Neuronal stem cell (in vitro differentiated cells): ENCODE measurements at regions not wholly inside any gene's neighbourhood (a gene's known extent, or its start where the extent isn't known, plus 50 kb on each side); places are given as distances from the start of the nearest gene placed in this dataset.

Source experiments
- DNase-seq: peaks from one replicate; pipeline ENCODE4 v3.0.0-alpha.2; 2013; ENCODE audit warnings: low spot score
- H2AFZ ChIP-seq: one replicate; pipeline ENCODE4 v1.6.1; 2013; ENCODE audit warnings: mild to moderate bottlenecking, low read length, inconsistent platforms
- H2AK5ac ChIP-seq: 2 replicates; pipeline ENCODE4 v1.6.1; 2013; ENCODE audit warnings: low read depth, mild to moderate bottlenecking, inconsistent platforms, low read length, moderate library complexity, mixed read lengths
- H2BK120ac ChIP-seq: 2 replicates; pipeline ENCODE4 v1.6.1; 2013; ENCODE audit warnings: low read depth, mild to moderate bottlenecking, inconsistent platforms, low read length, moderate library complexity, mixed read lengths
- H2BK12ac ChIP-seq: one replicate; pipeline ENCODE4 v1.6.1; 2013; ENCODE audit warnings: low read length, inconsistent platforms
- H2BK15ac ChIP-seq: 2 replicates; pipeline ENCODE4 v1.6.1; 2013; ENCODE audit warnings: mild to moderate bottlenecking, low read length, inconsistent platforms, mixed read lengths
- H2BK5ac ChIP-seq: one replicate; pipeline ENCODE4 v1.6.1; 2013; ENCODE audit warnings: inconsistent platforms, mild to moderate bottlenecking, low read length, moderate library complexity
- H3K14ac ChIP-seq: one replicate; pipeline ENCODE4 v1.6.1; 2013; ENCODE audit warnings: low read length, inconsistent platforms
- H3K18ac ChIP-seq: 2 replicates; pipeline ENCODE4 v1.6.1; 2013; ENCODE audit warnings: low read length, inconsistent platforms
- H3K23ac ChIP-seq: 2 replicates; pipeline ENCODE4 v1.6.1; 2013; ENCODE audit warnings: low read depth, mild to moderate bottlenecking, mixed read lengths, low read length, inconsistent platforms; ENCODE audit not compliant: poor library complexity
- H3K27ac ChIP-seq: replicated peaks from 3 replicates; pipeline ENCODE4 v1.5.1; 2013; ENCODE audit warnings: low read length, inconsistent platforms
- H3K27me3 ChIP-seq, 3 experiments: 2 replicates each; pipeline ENCODE4 v1.6.1; 2013; ENCODE audit warnings: low read length in 3 of 3, mild to moderate bottlenecking in 2 of 3, inconsistent platforms in 1 of 3, low read depth in 1 of 3, mixed read lengths in 1 of 3, moderate library complexity in 1 of 3; ENCODE audit not compliant: control insufficient read depth in 3 of 3, insufficient read depth in 3 of 3
- H3K36me3 ChIP-seq, 2 donors: replicated peaks in 1 of 2; 2 replicates each; pipeline ENCODE4 v1.6.1; 2013; ENCODE audit warnings: low read length in 2 of 2; ENCODE audit not compliant: control insufficient read depth in 2 of 2, insufficient read depth in 2 of 2
- H3K4ac ChIP-seq: 2 replicates; pipeline ENCODE4 v1.6.1; 2013; ENCODE audit warnings: inconsistent platforms, mild to moderate bottlenecking, low read length, moderate library complexity
- H3K4me1 ChIP-seq, 2 donors: 1 replicate in 1 of 2; 2 replicates in 1 of 2; pipeline ENCODE4 v1.6.1; 2013; ENCODE audit warnings: low read length in 2 of 2, low read depth in 1 of 2; ENCODE audit not compliant: control insufficient read depth in 2 of 2, insufficient read depth in 1 of 2
- H3K4me2 ChIP-seq: one replicate; pipeline ENCODE4 v1.6.1; 2013; ENCODE audit warnings: mild to moderate bottlenecking, low read length, inconsistent platforms; ENCODE audit not compliant: insufficient read depth, poor library complexity, severe bottlenecking
- H3K4me3 ChIP-seq, 2 donors: 2 replicates each; pipeline ENCODE4 v1.5.1; 2013; ENCODE audit warnings: low read length in 2 of 2, mild to moderate bottlenecking in 2 of 2, inconsistent platforms in 1 of 2, moderate library complexity in 1 of 2
- H3K79me1 ChIP-seq: one replicate; pipeline ENCODE4 v1.6.1; 2013; ENCODE audit warnings: low read depth, mild to moderate bottlenecking, inconsistent platforms, low read length, moderate library complexity
- H3K9ac ChIP-seq: one replicate; pipeline ENCODE4 v1.6.1; 2013; ENCODE audit warnings: mild to moderate bottlenecking, low read depth, low read length, inconsistent platforms; ENCODE audit not compliant: poor library complexity
- H3K9me3 ChIP-seq, 2 donors: replicated peaks in 1 of 2; 2 replicates each; pipeline versions ENCODE3 to v1.6.1; 2013; ENCODE audit warnings: low read length in 2 of 2, mild to moderate bottlenecking in 2 of 2, inconsistent platforms in 1 of 2, low read depth in 1 of 2, mixed read lengths in 1 of 2, moderate library complexity in 1 of 2; ENCODE audit not compliant: control insufficient read depth in 2 of 2, insufficient read depth in 1 of 2
- H4K8ac ChIP-seq: one replicate; pipeline ENCODE4 v1.6.1; 2013; ENCODE audit warnings: low read depth, mild to moderate bottlenecking, inconsistent platforms, low read length, moderate library complexity
- H4K91ac ChIP-seq: one replicate; pipeline ENCODE4 v1.6.1; 2013; ENCODE audit warnings: low read length, low read depth, mild to moderate bottlenecking, inconsistent platforms; ENCODE audit not compliant: poor library complexity
- WGBS, 2 donors: extraction: QIAGEN DNeasy Blood & Tissue Kit; methylation state at CpG; one replicate each; pipeline ENCODE4 v1.1.7; 2013; ENCODE audit warnings: missing lambda C conversion rate in 2 of 2, mixed read lengths in 1 of 2; ENCODE audit not compliant: insufficient read length in 2 of 2, insufficient replicate concordance in 1 of 2; ENCODE audit errors: extremely low coverage in 2 of 2; 5-methylcytosine and 5-hydroxymethylcytosine counted together

DNA sequence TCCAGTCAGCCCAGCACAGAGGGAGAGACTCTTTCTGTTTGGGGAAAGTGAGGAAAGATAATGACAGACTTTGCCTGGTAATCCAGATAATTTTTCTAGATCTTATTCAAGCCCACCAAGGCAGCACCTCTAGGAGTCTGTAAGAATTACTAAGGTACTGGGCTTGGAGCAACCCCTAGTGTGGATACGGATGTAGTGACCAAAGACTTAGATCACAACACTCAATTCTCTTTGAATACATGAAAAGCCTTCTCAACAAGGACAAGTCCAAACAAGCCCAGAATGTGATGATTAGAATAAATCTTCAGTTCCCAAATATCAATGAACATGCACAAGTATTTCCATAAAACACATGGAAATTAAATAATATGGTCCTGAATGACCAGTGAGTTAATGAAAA is 206.9 kb downstream of the MRPL39 start:
- Histone ChIP-seq H2BK5ac (no peak overlapping the region), H3K18ac (no peak overlapping the region), H3K27me3 (no peaks in the 10 kb centered on the region), H3K9me3 (no peaks in the 10 kb centered on the region), H3K4me2 (no peak overlapping the region), H2BK120ac (no peak overlapping the region), H3K36me3 (no peaks in the 10 kb centered on the region), H3K4me3 (no peak overlapping the region), H3K23ac (no peak overlapping the region), H2BK15ac (no peak overlapping the region), H2AK5ac (no peak overlapping the region), H4K8ac (no peak overlapping the region), H3K9ac (no peak overlapping the region), H2BK12ac (no peak overlapping the region), H3K4ac (no peak overlapping the region), H3K79me1 (no peaks in the 10 kb centered on the region), H3K4me1 (no peaks in the 10 kb centered on the region), H3K27ac (no peak overlapping the region), H3K14ac (no peak overlapping the region), H4K91ac (no peak overlapping the region), H2AFZ (peak overlapping the region; percentile 46)
- WGBS, 2 donors: no CpG with 5 or more reads among the region's 1 CpG
- no peak for DNase-seq

DNA sequence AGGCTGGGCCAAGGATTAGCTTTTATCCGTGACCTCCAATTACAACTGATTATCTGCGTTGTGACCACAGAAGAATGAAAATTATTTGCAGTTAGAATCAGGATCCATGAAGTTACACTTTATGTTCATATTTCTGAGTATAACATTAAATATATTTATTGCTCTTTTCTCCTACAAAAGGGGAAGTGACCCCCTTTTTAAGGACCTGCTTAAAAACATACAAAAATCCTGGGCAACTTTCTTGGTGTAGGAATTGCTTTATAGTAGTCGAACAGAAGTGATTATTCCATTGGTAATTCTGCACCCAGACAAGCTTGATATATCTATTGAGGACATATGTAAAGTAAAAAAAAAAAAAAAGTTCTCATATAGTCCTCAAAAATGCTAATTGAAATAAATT is 208.7 kb downstream of the MRPL39 start:
- H3K27ac ChIP-seq: no peak overlapping the region
- no peak overlapping the region for H3K18ac ChIP-seq
- H3K9ac ChIP-seq: no peak overlapping the region
- no peak for DNase-seq
- no peaks in the 10 kb centered on the region for H3K27me3 ChIP-seq
- H2BK120ac ChIP-seq: no peak overlapping the region
- H3K4me1 ChIP-seq: no peaks in the 10 kb centered on the region
- H2AFZ ChIP-seq: no peak overlapping the region
- H4K8ac ChIP-seq: no peak overlapping the region
- no peak overlapping the region for H4K91ac ChIP-seq
- H3K4me2 ChIP-seq: no peak overlapping the region
- no peaks in the 10 kb centered on the region for H3K36me3 ChIP-seq
- no peaks in the 10 kb centered on the region for H3K9me3 ChIP-seq
- no peak overlapping the region for H2AK5ac ChIP-seq
- H3K4ac ChIP-seq: no peak overlapping the region
- H3K79me1 ChIP-seq: no peaks in the 10 kb centered on the region
- H2BK5ac ChIP-seq: no peak overlapping the region
- H2BK15ac ChIP-seq: no peak overlapping the region
- no peak overlapping the region for H3K4me3 ChIP-seq
- H3K14ac ChIP-seq: no peak overlapping the region
- no peak overlapping the region for H3K23ac ChIP-seq
- no peak overlapping the region for H2BK12ac ChIP-seq
- WGBS, 2 donors: no CpG with 5 or more reads among the region's 3 CpGs

DNA sequence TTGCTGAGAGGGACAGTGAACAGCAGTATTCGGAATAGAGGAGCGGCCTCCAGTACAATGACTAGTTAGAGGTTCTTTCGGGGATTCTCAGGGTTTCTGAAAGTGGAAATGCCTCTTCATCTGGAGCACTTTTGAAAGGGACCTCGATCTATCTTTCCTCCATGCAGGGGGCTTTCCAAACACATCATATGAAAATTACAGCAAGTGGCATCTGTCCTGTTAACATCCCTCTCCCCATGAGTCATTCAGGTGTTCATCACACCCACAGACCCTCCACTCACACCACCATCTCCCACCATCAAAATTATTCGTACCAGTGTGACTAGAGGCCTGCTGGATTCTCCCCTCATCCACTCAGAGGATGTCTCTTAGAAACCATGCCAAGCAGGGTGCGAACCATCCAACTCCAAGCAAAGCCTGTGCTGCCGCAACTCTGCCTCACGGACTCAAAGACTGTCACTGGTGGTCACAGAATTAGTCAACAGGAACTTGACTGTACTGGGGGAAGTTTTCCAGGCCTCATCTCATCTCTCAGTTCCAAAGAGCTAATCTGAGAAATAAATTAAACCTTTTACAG is 211.1 kb downstream of the MRPL39 start:
- Histone ChIP-seq H3K4me3 (no peak overlapping the region), H2AFZ (no peak overlapping the region), H2BK12ac (no peak overlapping the region), H3K4me2 (no peak overlapping the region), H3K27ac (no peak overlapping the region), H2AK5ac (no peak overlapping the region), H3K4ac (no peak overlapping the region), H2BK120ac (no peak overlapping the region), H3K18ac (no peak overlapping the region), H2BK5ac (no peak overlapping the region), H2BK15ac (no peak overlapping the region), H3K79me1 (no peaks in the 10 kb centered on the region), H3K27me3 (no peaks in the 10 kb centered on the region), H3K36me3 (no peaks in the 10 kb centered on the region), H3K4me1 (no peaks in the 10 kb centered on the region), H3K9me3 (no peaks in the 10 kb centered on the region), H3K23ac (no peak overlapping the region), H4K91ac (no peak overlapping the region), H3K9ac (no peak overlapping the region), H3K14ac (no peak overlapping the region), H4K8ac (no peak overlapping the region)
- DNase-seq: no peak
- no CpG with 5 or more reads among the region's 8 CpGs for WGBS, 2 donors

DNA sequence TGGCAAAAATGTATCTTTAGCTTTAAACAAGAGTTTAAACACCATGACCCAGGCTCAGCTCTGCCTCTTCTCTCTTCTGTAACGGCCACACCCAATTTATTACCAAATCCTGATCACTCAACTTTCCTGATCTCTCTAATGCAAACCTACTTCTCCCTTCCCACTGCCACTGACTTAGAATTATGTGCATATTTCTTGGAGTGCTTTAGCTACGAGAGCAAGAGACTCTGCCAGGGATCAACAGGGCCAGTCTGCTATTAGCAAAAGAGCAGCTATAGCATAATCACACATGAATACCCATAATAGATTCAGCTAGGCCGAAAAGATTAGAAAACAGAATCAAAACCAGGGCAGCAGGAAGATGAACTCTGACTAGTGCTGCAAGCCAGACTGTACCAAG is 215.5 kb downstream of the MRPL39 start:
- no CpG with 5 or more reads among the region's 3 CpGs for WGBS, 2 donors
- H3K4me3 ChIP-seq: no peak overlapping the region
- no peak overlapping the region for H3K18ac ChIP-seq
- H3K27me3 ChIP-seq: no peaks in the 10 kb centered on the region
- H3K27ac ChIP-seq: no peak overlapping the region
- H2AK5ac ChIP-seq: no peak overlapping the region
- no peak overlapping the region for H3K14ac ChIP-seq
- H3K9ac ChIP-seq: no peak overlapping the region
- no peaks in the 10 kb centered on the region for H3K9me3 ChIP-seq
- H2BK12ac ChIP-seq: no peak overlapping the region
- no peak overlapping the region for H2BK120ac ChIP-seq
- H2AFZ ChIP-seq: no peak overlapping the region
- no peak overlapping the region for H2BK15ac ChIP-seq
- no peak overlapping the region for H3K4me2 ChIP-seq
- H3K79me1 ChIP-seq: no peaks in the 10 kb centered on the region
- DNase-seq: no peak
- H3K4me1 ChIP-seq: no peaks in the 10 kb centered on the region
- no peaks in the 10 kb centered on the region for H3K36me3 ChIP-seq
- H4K91ac ChIP-seq: no peak overlapping the region
- no peak overlapping the region for H3K23ac ChIP-seq
- H3K4ac ChIP-seq: no peak overlapping the region
- no peak overlapping the region for H2BK5ac ChIP-seq
- no peak overlapping the region for H4K8ac ChIP-seq
